ENCODE measurements at regions not wholly inside any gene's neighbourhood (a gene's known extent, or its start where the extent isn't known, plus 50 kb on each side); places are given as distances from the start of the nearest gene placed in this dataset.

DNA sequence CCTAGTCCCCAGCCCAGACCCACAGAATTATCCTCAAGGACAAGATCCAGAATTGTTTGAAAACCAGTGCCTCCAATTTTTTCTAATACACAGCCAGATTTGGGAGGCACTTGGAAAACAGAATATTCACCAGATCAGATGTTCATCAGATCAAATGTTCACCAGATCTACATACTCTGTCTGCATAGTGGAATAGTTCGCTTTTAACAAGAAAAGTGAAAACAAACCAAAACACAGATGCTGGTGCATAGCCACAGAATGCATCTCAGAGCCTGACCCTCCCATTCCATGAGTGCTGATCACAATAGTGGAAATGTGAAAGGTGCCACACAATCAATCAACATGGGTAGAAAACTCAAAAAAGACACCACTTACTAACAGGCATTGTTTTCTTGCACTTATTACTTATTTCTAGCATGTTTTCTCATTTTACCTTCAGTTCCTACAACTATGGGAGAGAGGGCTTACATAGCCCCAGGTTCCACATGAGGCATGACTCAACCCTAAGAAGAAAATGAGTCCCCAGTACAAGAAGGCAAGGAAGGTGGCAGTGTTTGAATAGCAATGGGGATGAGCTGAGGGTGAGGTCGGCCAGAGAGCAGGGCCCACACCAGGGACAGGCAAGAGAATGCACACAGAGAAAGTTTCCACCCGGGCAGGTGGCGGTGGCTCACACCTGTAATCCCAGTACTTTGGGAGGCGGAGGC, 432.7 kb upstream of the NFE2L3 start:
- Histone ChIP-seq H3K36me3 (ENCODE audit: insufficient read depth, insufficient read length, low read length) (no peaks in the 10 kb centered on the region), H3K4me1 (ENCODE audit: insufficient read depth, insufficient read length) (no peaks in the 10 kb centered on the region), H3K4me3 (ENCODE audit: insufficient read length, low read depth) (no peak overlapping the region), H3K9ac (ENCODE audit: insufficient read length, low read depth) (no peak overlapping the region), H3K9me3 (ENCODE audit: insufficient read depth, low read length) (no peaks in the 10 kb centered on the region), H3K27me3 (ENCODE audit: insufficient read depth, insufficient read length) (no peaks in the 10 kb centered on the region)
- DNase-seq (ENCODE audit: low read depth, low spot score), result no peak
- no peak for TF ChIP-seq YY1 (IDR thresholded peaks at IDR 0.05; ENCODE audit: insufficient read depth, insufficient read length)
- no peak for TF ChIP-seq SUZ12 (IDR thresholded peaks at IDR 0.05; ENCODE audit: extremely low read depth, insufficient read depth, insufficient read length)
- no peak for TF ChIP-seq ZNF274 (IDR thresholded peaks at IDR 0.05; ENCODE audit: low read depth, low read length)

DNA sequence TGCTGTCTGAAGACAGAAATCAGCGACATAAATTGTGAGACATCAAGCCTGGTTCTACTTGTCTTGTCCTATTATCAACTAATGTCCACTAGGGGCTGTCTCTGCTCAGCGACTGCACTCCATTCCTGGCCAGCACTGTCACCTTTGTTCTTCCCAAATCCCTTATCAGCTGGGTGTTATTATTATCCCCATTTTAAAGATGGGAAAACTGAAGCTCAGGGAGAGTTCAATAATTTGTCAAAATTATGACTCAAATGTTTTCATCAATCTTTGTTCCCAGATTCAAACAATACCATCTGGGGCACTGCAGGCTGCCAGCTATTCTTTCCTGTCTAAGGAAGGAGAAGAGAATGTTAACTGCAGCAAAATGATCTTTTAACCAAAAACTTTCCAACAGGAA, 431.6 kb upstream of the NFE2L3 start:
- no peak overlapping the region for H3K4me3 ChIP-seq (ENCODE audit: insufficient read length, low read depth)
- no peaks in the 10 kb centered on the region for H3K4me1 ChIP-seq (ENCODE audit: insufficient read depth, insufficient read length)
- H3K27me3 ChIP-seq (ENCODE audit: insufficient read depth, insufficient read length), result no peaks in the 10 kb centered on the region
- no peak overlapping the region for H3K9ac ChIP-seq (ENCODE audit: insufficient read length, low read depth)
- H3K36me3 ChIP-seq (ENCODE audit: insufficient read depth, insufficient read length, low read length), result no peaks in the 10 kb centered on the region
- DNase-seq (ENCODE audit: low read depth, low spot score), result no peak
- H3K9me3 ChIP-seq (ENCODE audit: insufficient read depth, low read length), result no peaks in the 10 kb centered on the region
- no peak for TF ChIP-seq SUZ12 (IDR thresholded peaks at IDR 0.05; ENCODE audit: extremely low read depth, insufficient read depth, insufficient read length)
- no peak for TF ChIP-seq ZNF274 (IDR thresholded peaks at IDR 0.05; ENCODE audit: low read depth, low read length)
- no peak for TF ChIP-seq YY1 (IDR thresholded peaks at IDR 0.05; ENCODE audit: insufficient read depth, insufficient read length)

DNA sequence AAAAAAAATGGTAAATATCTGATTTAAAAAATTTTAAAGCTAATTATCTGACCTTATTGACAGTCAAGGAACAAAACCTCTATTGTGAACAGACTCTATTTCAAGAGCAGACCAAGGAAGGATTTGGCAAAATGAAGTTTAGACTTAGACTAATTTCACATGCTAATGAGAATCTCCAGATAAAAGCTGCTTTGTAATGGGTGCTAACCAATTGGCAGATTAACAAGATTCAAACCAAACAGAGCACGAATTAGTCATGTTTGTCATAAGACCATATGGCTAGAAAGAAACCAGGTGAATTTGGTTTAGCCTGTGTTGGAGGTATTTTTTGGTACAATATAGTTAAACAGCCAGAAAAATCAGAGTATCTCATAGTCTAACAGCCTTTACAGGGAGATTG, 429.1 kb upstream of the NFE2L3 start:
- Histone ChIP-seq H3K9ac (ENCODE audit: insufficient read length, low read depth) (no peak overlapping the region), H3K27me3 (ENCODE audit: insufficient read depth, insufficient read length) (no peaks in the 10 kb centered on the region), H3K9me3 (ENCODE audit: insufficient read depth, low read length) (no peaks in the 10 kb centered on the region), H3K36me3 (ENCODE audit: insufficient read depth, insufficient read length, low read length) (no peaks in the 10 kb centered on the region), H3K4me3 (ENCODE audit: insufficient read length, low read depth) (no peak overlapping the region), H3K4me1 (ENCODE audit: insufficient read depth, insufficient read length) (no peaks in the 10 kb centered on the region)
- DNase-seq (ENCODE audit: low read depth, low spot score), result no peak
- TF ChIP-seq YY1 (IDR thresholded peaks at IDR 0.05; ENCODE audit: insufficient read depth, insufficient read length) (no peak), SUZ12 (IDR thresholded peaks at IDR 0.05; ENCODE audit: extremely low read depth, insufficient read depth, insufficient read length) (no peak), ZNF274 (IDR thresholded peaks at IDR 0.05; ENCODE audit: low read depth, low read length) (no peak)

DNA sequence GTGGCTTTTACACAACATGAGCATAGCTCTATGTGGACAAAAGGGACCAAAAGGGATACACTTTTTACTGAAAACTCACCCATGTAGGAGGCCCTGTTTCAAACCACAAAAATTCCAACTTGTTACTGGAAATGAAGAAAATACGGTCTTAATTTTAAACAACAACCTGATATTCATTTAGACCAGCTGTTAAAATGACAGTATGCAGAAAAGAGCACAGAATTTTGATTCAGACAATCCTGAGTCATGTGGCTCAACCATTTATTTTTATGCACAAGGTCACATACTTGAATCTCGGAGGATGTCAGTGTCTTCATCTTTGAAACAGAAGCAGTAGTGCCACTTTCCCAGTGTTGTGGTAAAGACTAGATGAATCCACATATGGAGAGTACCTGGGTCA, 426.5 kb upstream of the NFE2L3 start:
- H3K27me3 ChIP-seq (ENCODE audit: insufficient read depth, insufficient read length), result no peaks in the 10 kb centered on the region
- H3K36me3 ChIP-seq (ENCODE audit: insufficient read depth, insufficient read length, low read length), result no peaks in the 10 kb centered on the region
- DNase-seq (ENCODE audit: low read depth, low spot score), result no peak
- TF ChIP-seq YY1 (IDR thresholded peaks at IDR 0.05; ENCODE audit: insufficient read depth, insufficient read length), result no peak
- no peak for TF ChIP-seq ZNF274 (IDR thresholded peaks at IDR 0.05; ENCODE audit: low read depth, low read length)
- no peak for TF ChIP-seq SUZ12 (IDR thresholded peaks at IDR 0.05; ENCODE audit: extremely low read depth, insufficient read depth, insufficient read length)
- no peaks in the 10 kb centered on the region for H3K4me1 ChIP-seq (ENCODE audit: insufficient read depth, insufficient read length)
- no peak overlapping the region for H3K4me3 ChIP-seq (ENCODE audit: insufficient read length, low read depth)
- H3K9ac ChIP-seq (ENCODE audit: insufficient read length, low read depth), result no peak overlapping the region
- H3K9me3 ChIP-seq (ENCODE audit: insufficient read depth, low read length), result no peaks in the 10 kb centered on the region

DNA sequence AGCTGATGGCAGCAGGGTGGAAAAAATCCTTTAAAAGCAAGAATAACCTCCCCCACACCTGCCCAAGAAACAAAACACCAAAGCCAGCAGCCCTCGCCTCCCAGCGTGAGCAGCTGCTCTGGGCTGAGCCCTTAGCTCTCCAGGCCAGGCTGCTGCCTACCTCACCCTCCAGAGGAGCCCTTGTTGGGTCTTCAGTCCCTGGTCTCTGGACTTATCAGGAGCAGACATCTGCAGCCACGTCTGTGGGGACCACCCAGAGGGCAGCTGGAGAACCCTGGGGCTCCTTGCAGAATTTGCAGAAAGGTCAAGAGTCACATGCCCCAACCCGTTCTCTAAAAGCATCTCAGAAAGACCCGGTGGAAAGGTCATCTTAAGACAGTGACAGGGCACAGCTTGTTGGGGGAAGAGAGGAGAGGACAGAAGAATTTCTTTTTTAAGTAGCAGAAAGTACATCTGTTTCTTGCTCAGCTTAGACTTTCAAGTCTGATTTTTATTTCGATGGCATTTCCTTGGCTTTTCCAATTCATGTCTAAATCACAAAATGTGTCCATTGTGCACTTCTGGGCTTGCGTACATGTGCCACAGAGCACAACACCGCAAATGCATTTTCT, 425.7 kb upstream of the NFE2L3 start:
- H3K9me3 ChIP-seq (ENCODE audit: insufficient read depth, low read length), result no peaks in the 10 kb centered on the region
- H3K27me3 ChIP-seq (ENCODE audit: insufficient read depth, insufficient read length), result no peaks in the 10 kb centered on the region
- no peaks in the 10 kb centered on the region for H3K36me3 ChIP-seq (ENCODE audit: insufficient read depth, insufficient read length, low read length)
- H3K4me3 ChIP-seq (ENCODE audit: insufficient read length, low read depth), result no peak overlapping the region
- DNase-seq (ENCODE audit: low read depth, low spot score), result no peak
- H3K4me1 ChIP-seq (ENCODE audit: insufficient read depth, insufficient read length), result no peaks in the 10 kb centered on the region
- TF ChIP-seq YY1 (IDR thresholded peaks at IDR 0.05; ENCODE audit: insufficient read depth, insufficient read length), result no peak
- TF ChIP-seq ZNF274 (IDR thresholded peaks at IDR 0.05; ENCODE audit: low read depth, low read length), result no peak
- TF ChIP-seq SUZ12 (IDR thresholded peaks at IDR 0.05; ENCODE audit: extremely low read depth, insufficient read depth, insufficient read length), result no peak
- no peak overlapping the region for H3K9ac ChIP-seq (ENCODE audit: insufficient read length, low read depth)

DNA sequence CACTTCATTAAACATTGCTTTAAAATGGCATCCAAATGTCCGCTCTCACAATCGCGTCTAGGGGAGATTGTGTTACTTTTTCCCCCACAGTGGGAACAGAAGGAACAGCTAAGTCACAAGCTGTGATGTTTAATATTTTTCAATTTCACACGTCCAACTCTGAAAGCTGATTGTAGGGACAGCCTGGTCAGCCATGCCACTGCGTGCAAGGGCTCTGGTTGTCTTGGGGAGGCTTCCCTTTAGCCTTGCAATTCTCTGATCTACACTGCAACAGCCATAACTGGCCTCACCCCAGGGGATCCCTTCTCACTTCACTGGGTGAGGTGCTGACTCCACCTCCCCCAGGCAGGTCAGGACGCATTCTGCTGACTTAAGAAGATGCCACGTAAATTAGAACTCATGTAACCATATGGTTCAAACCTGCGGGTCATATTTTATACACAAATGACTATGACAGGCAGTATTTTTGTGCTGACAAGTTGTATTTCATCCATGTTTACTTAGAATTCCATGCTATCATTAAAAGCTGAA, 425.2 kb upstream of the NFE2L3 start:
- no peak overlapping the region for H3K9ac ChIP-seq (ENCODE audit: insufficient read length, low read depth)
- H3K36me3 ChIP-seq (ENCODE audit: insufficient read depth, insufficient read length, low read length), result no peaks in the 10 kb centered on the region
- no peaks in the 10 kb centered on the region for H3K9me3 ChIP-seq (ENCODE audit: insufficient read depth, low read length)
- no peak overlapping the region for H3K4me3 ChIP-seq (ENCODE audit: insufficient read length, low read depth)
- no peak for DNase-seq (ENCODE audit: low read depth, low spot score)
- H3K27me3 ChIP-seq (ENCODE audit: insufficient read depth, insufficient read length), result no peaks in the 10 kb centered on the region
- no peak for TF ChIP-seq YY1 (IDR thresholded peaks at IDR 0.05; ENCODE audit: insufficient read depth, insufficient read length)
- no peaks in the 10 kb centered on the region for H3K4me1 ChIP-seq (ENCODE audit: insufficient read depth, insufficient read length)

DNA sequence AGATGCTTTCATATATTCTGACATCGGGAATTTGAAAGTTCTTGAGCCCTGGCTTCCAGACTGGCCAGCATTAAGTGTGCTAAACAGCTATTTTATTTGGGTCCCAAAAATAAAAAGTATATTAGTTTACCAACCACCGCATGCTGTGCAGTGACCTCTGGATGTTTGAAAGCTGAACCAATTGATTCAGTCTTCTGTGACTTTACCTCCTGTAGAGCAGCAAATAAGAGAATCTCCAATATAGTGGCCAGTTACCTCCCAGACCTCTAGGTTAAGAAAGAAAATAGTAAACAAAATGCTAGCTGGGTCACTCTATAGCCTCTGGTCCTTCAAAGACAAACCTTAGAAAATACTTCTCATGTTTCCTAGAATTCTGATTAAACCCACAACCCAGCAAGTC, 424.6 kb upstream of the NFE2L3 start:
- TF ChIP-seq ZNF274 (IDR thresholded peaks at IDR 0.05; ENCODE audit: low read depth, low read length) (no peak), SUZ12 (IDR thresholded peaks at IDR 0.05; ENCODE audit: extremely low read depth, insufficient read depth, insufficient read length) (no peak), YY1 (IDR thresholded peaks at IDR 0.05; ENCODE audit: insufficient read depth, insufficient read length) (no peak)
- Histone ChIP-seq H3K27me3 (ENCODE audit: insufficient read depth, insufficient read length) (no peaks in the 10 kb centered on the region), H3K36me3 (ENCODE audit: insufficient read depth, insufficient read length, low read length) (no peaks in the 10 kb centered on the region), H3K9ac (ENCODE audit: insufficient read length, low read depth) (no peak overlapping the region), H3K9me3 (ENCODE audit: insufficient read depth, low read length) (0 out of 2 replicates have a peak, but pooled peaks cover 2% of the 10 kb centered on the region), H3K4me1 (ENCODE audit: insufficient read depth, insufficient read length) (no peaks in the 10 kb centered on the region), H3K4me3 (ENCODE audit: insufficient read length, low read depth) (no peak overlapping the region)
- DNase-seq (ENCODE audit: low read depth, low spot score), result no peak

All from NT2/D1 (cell line).